ENCODE measurements at regions not wholly inside any gene's neighbourhood (a gene's known extent, or its start where the extent isn't known, plus 50 kb on each side); places are given as distances from the start of the nearest gene placed in this dataset.

GRCh38 chr6:126461045-126461444, 121.1 kb downstream of the CENPW start:
- Histone ChIP-seq H3K36me3 (ENCODE audit: control insufficient read depth, insufficient read depth, low read length) (no peaks in the 10 kb centered on the region), H3K4me1 (ENCODE audit: control insufficient read depth, insufficient read depth, low read length) (no peaks in the 10 kb centered on the region), H3K27me3 (ENCODE audit: control insufficient read depth, insufficient read depth, low read length) (no peaks in the 10 kb centered on the region), H3K4me3 (ENCODE audit: low read length) (no peak overlapping the region), H3K9me3 (ENCODE audit: control insufficient read depth, low read depth, low read length) (no peaks in the 10 kb centered on the region), H3K27ac (ENCODE audit: low read length) (no peak overlapping the region)
- DNase-seq, result no peak
- WGBS (ENCODE audit: insufficient coverage, low lambda C conversion rate), result 100% methylated on average over 1 of the region's 6 CpGs

- Histone ChIP-seq H3K36me3 (ENCODE audit: control insufficient read depth, insufficient read depth, low read length) (no peaks in the 10 kb centered on the region), H3K4me3 (ENCODE audit: low read length) (no peak overlapping the region), H3K27ac (ENCODE audit: low read length) (no peak overlapping the region), H3K9me3 (ENCODE audit: control insufficient read depth, low read depth, low read length) (no peaks in the 10 kb centered on the region), H3K4me1 (ENCODE audit: control insufficient read depth, insufficient read depth, low read length) (no peaks in the 10 kb centered on the region), H3K27me3 (ENCODE audit: control insufficient read depth, insufficient read depth, low read length) (no peaks in the 10 kb centered on the region)
- no CpG with 5 or more reads among the region's 1 CpG for WGBS (ENCODE audit: insufficient coverage, low lambda C conversion rate)
- no peak for DNase-seq
These were observed 124.3 kb downstream of the CENPW start for GRCh38 chr6:126464245-126464644.

- Histone ChIP-seq H3K36me3 (ENCODE audit: control insufficient read depth, insufficient read depth, low read length) (no peaks in the 10 kb centered on the region), H3K4me3 (ENCODE audit: low read length) (no peak overlapping the region), H3K27me3 (ENCODE audit: control insufficient read depth, insufficient read depth, low read length) (no peaks in the 10 kb centered on the region), H3K4me1 (ENCODE audit: control insufficient read depth, insufficient read depth, low read length) (no peaks in the 10 kb centered on the region), H3K9me3 (ENCODE audit: control insufficient read depth, low read depth, low read length) (no peaks in the 10 kb centered on the region), H3K27ac (ENCODE audit: low read length) (no peak overlapping the region)
- no peak for DNase-seq
These were observed 135.5 kb downstream of the CENPW start for GRCh38 chr6:126475449-126475848.

- Histone ChIP-seq H3K9me3 (ENCODE audit: control insufficient read depth, low read depth, low read length) (no peaks in the 10 kb centered on the region), H3K36me3 (ENCODE audit: control insufficient read depth, insufficient read depth, low read length) (no peaks in the 10 kb centered on the region), H3K27me3 (ENCODE audit: control insufficient read depth, insufficient read depth, low read length) (no peaks in the 10 kb centered on the region), H3K27ac (ENCODE audit: low read length) (no peak overlapping the region), H3K4me3 (ENCODE audit: low read length) (no peak overlapping the region), H3K4me1 (ENCODE audit: control insufficient read depth, insufficient read depth, low read length) (no peaks in the 10 kb centered on the region)
- WGBS (ENCODE audit: insufficient coverage, low lambda C conversion rate), result no CpG with 5 or more reads among the region's 1 CpG
- DNase-seq, result no peak
These were observed 137.8 kb downstream of the CENPW start for GRCh38 chr6:126477678-126478077.

- Histone ChIP-seq H3K9me3 (ENCODE audit: control insufficient read depth, low read depth, low read length) (no peaks in the 10 kb centered on the region), H3K27ac (ENCODE audit: low read length) (no peak overlapping the region), H3K27me3 (ENCODE audit: control insufficient read depth, insufficient read depth, low read length) (no peaks in the 10 kb centered on the region), H3K36me3 (ENCODE audit: control insufficient read depth, insufficient read depth, low read length) (no peaks in the 10 kb centered on the region), H3K4me1 (ENCODE audit: control insufficient read depth, insufficient read depth, low read length) (no peaks in the 10 kb centered on the region), H3K4me3 (ENCODE audit: low read length) (no peak overlapping the region)
- no peak for DNase-seq
- WGBS (ENCODE audit: insufficient coverage, low lambda C conversion rate), result 100% methylated on average over 1 of the region's 2 CpGs
These were observed 140.4 kb downstream of the CENPW start for GRCh38 chr6:126480268-126480667.

- Histone ChIP-seq H3K36me3 (ENCODE audit: control insufficient read depth, insufficient read depth, low read length) (no peaks in the 10 kb centered on the region), H3K9me3 (ENCODE audit: control insufficient read depth, low read depth, low read length) (no peaks in the 10 kb centered on the region), H3K4me3 (ENCODE audit: low read length) (no peak overlapping the region), H3K4me1 (ENCODE audit: control insufficient read depth, insufficient read depth, low read length) (no peaks in the 10 kb centered on the region), H3K27me3 (ENCODE audit: control insufficient read depth, insufficient read depth, low read length) (no peaks in the 10 kb centered on the region), H3K27ac (ENCODE audit: low read length) (no peak overlapping the region)
- WGBS (ENCODE audit: insufficient coverage, low lambda C conversion rate), result no CpG with 5 or more reads among the region's 1 CpG
- DNase-seq, result no peak
These were observed 141.4 kb downstream of the CENPW start for GRCh38 chr6:126481319-126481718.

GRCh38 chr6:126504792-126505191, 164.9 kb downstream of the CENPW start:
- WGBS (ENCODE audit: insufficient coverage, low lambda C conversion rate), result no CpG with 5 or more reads among the region's 9 CpGs

GRCh38 chr6:126513198-126513597, 173.3 kb downstream of the CENPW start:
- Histone ChIP-seq H3K4me1 (ENCODE audit: control insufficient read depth, insufficient read depth, low read length) (no peaks in the 10 kb centered on the region), H3K9me3 (ENCODE audit: control insufficient read depth, low read depth, low read length) (no peaks in the 10 kb centered on the region), H3K36me3 (ENCODE audit: control insufficient read depth, insufficient read depth, low read length) (no peaks in the 10 kb centered on the region), H3K27ac (ENCODE audit: low read length) (no peak overlapping the region), H3K4me3 (ENCODE audit: low read length) (no peak overlapping the region), H3K27me3 (ENCODE audit: control insufficient read depth, insufficient read depth, low read length) (no peaks in the 10 kb centered on the region)
- 46% methylated on average over 1 of the region's 1 CpG for WGBS (ENCODE audit: insufficient coverage, low lambda C conversion rate)
- peak; percentile 14 to 35 for DNase-seq

More at GRCh38 chr6:126504792-126505191, 164.9 kb downstream of the CENPW start:
- no peaks in the 10 kb centered on the region for H3K27me3 ChIP-seq (ENCODE audit: control insufficient read depth, insufficient read depth, low read length)
- H3K4me3 ChIP-seq (ENCODE audit: low read length), result no peak overlapping the region
- DNase-seq, result no peak
- H3K9me3 ChIP-seq (ENCODE audit: control insufficient read depth, low read depth, low read length), result no peaks in the 10 kb centered on the region
- no peak overlapping the region for H3K27ac ChIP-seq (ENCODE audit: low read length)
- no peaks in the 10 kb centered on the region for H3K4me1 ChIP-seq (ENCODE audit: control insufficient read depth, insufficient read depth, low read length)
- no peaks in the 10 kb centered on the region for H3K36me3 ChIP-seq (ENCODE audit: control insufficient read depth, insufficient read depth, low read length)

GRCh38 chr6:126516411-126516810, 176.5 kb downstream of the CENPW start:
- Histone ChIP-seq H3K36me3 (ENCODE audit: control insufficient read depth, insufficient read depth, low read length) (no peaks in the 10 kb centered on the region), H3K4me3 (ENCODE audit: low read length) (no peak overlapping the region), H3K27ac (ENCODE audit: low read length) (no peak overlapping the region), H3K9me3 (ENCODE audit: control insufficient read depth, low read depth, low read length) (no peaks in the 10 kb centered on the region), H3K27me3 (ENCODE audit: control insufficient read depth, insufficient read depth, low read length) (no peaks in the 10 kb centered on the region), H3K4me1 (ENCODE audit: control insufficient read depth, insufficient read depth, low read length) (no peaks in the 10 kb centered on the region)
- no CpG with 5 or more reads among the region's 1 CpG for WGBS (ENCODE audit: insufficient coverage, low lambda C conversion rate)
- DNase-seq, result no peak

GRCh38 chr6:126524811-126525326, 185.0 kb downstream of the CENPW start:
- H3K4me1 ChIP-seq (ENCODE audit: control insufficient read depth, insufficient read depth, low read length), result peaks cover 4% of the 10 kb centered on the region
- WGBS (ENCODE audit: insufficient coverage, low lambda C conversion rate), result 57% methylated on average over 1 of the region's 2 CpGs
- no peaks in the 10 kb centered on the region for H3K36me3 ChIP-seq (ENCODE audit: control insufficient read depth, insufficient read depth, low read length)
- no peak overlapping the region for H3K4me3 ChIP-seq (ENCODE audit: low read length)
- no peak overlapping the region for H3K27ac ChIP-seq (ENCODE audit: low read length)
- no peaks in the 10 kb centered on the region for H3K27me3 ChIP-seq (ENCODE audit: control insufficient read depth, insufficient read depth, low read length)
- DNase-seq, result no peak
- no peaks in the 10 kb centered on the region for H3K9me3 ChIP-seq (ENCODE audit: control insufficient read depth, low read depth, low read length)

GRCh38 chr6:126526547-126526946, 186.6 kb downstream of the CENPW start:
- no peaks in the 10 kb centered on the region for H3K36me3 ChIP-seq (ENCODE audit: control insufficient read depth, insufficient read depth, low read length)
- H3K4me3 ChIP-seq (ENCODE audit: low read length), result no peak overlapping the region
- peaks cover 9% of the 10 kb centered on the region for H3K4me1 ChIP-seq (ENCODE audit: control insufficient read depth, insufficient read depth, low read length)
- H3K27me3 ChIP-seq (ENCODE audit: control insufficient read depth, insufficient read depth, low read length), result no peaks in the 10 kb centered on the region
- H3K9me3 ChIP-seq (ENCODE audit: control insufficient read depth, low read depth, low read length), result no peaks in the 10 kb centered on the region
- no peak overlapping the region for H3K27ac ChIP-seq (ENCODE audit: low read length)
- 100% methylated on average over 2 of the region's 2 CpGs for WGBS (ENCODE audit: insufficient coverage, low lambda C conversion rate)
- no peak for DNase-seq

Measured in large intestine (tissue), 3 donors.